GM19328 (cell line): ENCODE measurements at regions not wholly inside any gene's neighbourhood (a gene's known extent, or its start where the extent isn't known, plus 50 kb on each side); places are given as distances from the start of the nearest gene placed in this dataset.

Experiments
- ATAC-seq: cut with Tn5 transposase; IDR thresholded peaks from one replicate; pipeline ENCODE4 v1.9.1; 2021; ENCODE audit warnings: mild to moderate bottlenecking, moderate library complexity; ENCODE audit not compliant: unreplicated experiment

DNA sequence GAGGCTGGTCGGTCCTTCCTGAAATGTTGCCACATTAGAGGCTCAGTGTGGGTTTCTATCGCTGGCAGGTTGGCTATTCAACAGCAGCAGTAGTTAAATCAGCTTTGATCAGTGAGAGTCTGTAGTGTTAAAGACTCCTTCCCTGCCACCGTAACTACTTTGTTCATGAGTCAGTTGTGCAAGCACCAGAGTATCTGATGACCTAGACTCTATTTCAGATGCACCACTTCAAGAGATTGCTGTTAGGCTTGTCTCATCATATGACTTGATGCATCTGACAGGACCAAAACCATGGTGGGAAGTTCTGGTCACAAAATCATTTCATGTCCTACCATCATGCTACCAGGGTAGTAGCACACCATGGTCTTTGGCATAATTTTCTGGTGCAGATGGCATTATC lies 482.7 kb upstream of the MPDZ start:
- ATAC-seq, result no peak

GRCh38 chr9:13759551-13759950 lies 480.1 kb upstream of the MPDZ start:
- ATAC-seq, result no peak

DNA sequence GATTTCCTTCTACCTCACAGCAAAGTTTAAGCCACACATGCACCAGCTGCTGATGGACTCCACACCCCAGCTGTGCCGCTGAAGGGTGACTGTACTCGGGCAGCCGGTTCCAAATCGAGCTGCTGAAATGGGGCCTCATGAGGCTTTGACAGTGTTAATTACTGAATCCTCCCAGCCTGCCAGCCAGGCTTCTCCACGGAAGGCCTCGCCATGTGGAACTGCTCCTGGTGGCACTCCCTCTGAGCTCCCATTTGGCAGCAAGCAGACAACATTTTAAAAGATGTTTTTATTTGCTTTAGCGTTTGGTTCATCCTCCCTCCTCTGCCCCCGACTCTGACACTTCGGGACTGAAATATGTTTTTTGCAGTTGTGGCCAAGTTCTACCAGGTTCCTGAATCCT lies 479.4 kb upstream of the MPDZ start:
- no peak for ATAC-seq

DNA sequence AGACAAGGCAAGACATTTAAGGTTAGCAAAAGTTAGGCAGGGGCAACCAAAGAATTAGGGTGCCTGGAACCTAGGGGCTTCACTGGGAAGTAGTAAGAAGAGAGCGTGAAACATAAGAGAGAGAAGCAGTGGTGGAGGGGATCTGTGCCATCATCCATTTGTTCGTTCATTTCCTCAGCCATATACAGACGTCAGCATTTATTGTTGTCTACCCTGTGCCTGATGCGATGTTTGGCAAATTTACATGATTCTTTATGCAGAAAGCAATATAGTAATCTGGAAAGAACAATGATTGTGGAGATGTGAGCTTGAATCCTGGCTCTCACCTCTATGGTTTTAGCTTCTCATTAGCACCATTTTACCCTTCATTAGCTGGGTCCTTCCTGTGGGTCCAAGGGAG lies 477.5 kb upstream of the MPDZ start:
- no peak for ATAC-seq

DNA sequence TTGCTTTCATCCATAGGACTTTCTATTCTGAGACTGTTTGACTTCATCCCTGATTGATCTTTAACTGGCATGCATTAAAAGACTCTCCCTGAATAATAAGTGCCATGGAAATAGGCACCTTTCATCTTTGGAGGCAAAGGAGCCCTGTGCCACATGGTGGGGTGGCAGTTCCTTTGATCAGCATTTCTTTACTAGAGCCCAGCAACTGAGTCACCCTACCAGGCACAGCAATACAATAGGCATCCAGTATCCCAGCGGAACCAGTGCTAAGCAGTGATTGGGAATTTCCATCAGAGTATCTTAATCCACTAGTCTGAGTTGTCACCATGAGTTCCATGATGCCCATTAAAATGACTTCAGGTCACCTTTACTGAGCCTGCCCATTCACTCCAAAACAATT lies 476.1 kb upstream of the MPDZ start:
- no peak for ATAC-seq

DNA sequence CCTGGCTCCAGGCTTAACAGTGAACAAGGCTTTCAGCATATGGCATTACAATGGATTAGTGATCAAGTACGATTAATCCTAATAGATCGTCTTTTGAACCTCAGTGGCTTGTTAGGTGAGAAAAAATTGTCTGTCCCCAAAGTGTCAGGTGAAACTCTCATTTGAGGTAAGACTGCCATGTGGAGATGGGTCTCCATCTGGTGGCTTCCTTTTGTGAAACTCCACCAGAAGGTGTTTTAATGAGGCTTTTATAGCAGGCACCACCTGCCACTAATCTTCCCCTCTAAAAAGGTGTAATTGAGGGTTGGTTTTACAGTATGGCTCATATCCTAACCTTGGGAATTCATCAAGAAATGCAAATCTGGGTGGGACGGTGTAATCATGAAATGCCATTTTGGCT lies 471.1 kb upstream of the MPDZ start:
- ATAC-seq, result no peak

DNA sequence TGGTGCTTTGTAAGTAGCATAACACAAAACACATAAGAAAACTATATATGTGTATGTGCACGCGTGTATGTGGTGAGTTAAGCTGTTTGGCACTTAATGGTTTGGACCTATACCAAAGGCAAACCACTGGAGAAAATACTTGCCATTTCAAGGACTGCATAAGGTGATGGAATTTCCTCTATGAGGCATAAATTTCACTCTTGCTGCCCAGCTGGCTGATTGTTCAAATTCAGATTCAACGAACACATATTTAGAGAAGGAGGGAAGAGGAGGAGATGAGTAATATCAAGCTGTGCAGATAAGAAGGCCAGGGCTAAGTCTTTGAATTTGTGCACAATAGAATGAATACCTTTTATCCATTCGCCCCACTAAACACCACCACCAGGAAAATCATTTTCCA lies 470.6 kb upstream of the MPDZ start:
- ATAC-seq, result no peak

GRCh38 chr9:13746876-13747275 lies 467.4 kb upstream of the MPDZ start:
- no peak for ATAC-seq

DNA sequence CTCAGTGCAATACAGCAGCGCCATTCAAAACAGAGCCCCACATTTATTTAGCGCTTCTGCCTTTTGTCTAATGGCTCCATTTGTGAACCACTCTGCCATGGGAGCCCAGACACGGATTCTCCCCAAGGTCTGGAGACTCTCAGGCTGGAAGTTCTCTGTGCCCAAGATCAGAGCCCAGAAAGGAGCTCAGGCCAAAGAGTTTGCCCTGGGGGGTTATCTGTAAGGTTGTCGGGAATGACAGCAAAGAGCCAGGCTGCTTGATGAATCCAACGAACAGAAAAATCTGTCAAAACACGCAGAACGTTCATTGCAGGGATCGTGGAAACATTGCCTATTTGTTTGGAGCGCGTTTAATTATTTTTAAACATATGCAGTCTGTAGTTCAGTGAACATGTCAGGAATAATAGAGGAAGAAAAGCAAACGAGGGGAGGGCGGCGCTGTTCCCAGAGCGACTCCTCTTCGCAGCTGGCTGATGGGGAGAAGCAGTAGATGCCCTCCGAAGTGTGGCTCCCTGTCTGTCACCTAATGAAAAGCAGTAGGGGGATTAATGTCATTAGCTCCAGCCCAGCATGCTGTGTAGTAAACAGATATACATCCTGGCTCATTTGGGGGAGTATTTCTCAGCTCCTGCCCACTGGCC lies 464.9 kb upstream of the MPDZ start:
- ATAC-seq, result no peak

GRCh38 chr9:13737885-13738284 lies 458.4 kb upstream of the MPDZ start:
- ATAC-seq, result no peak

GRCh38 chr9:13735181-13735580 lies 455.7 kb upstream of the MPDZ start:
- ATAC-seq, result no peak

- no peak for ATAC-seq
These were observed 455.1 kb upstream of the MPDZ start for GRCh38 chr9:13734601-13735000.

- ATAC-seq, result no peak
These were observed 452.8 kb upstream of the MPDZ start for GRCh38 chr9:13732290-13732689.

- ATAC-seq, result no peak
These were observed 452.1 kb upstream of the MPDZ start for GRCh38 chr9:13731637-13732036.

DNA sequence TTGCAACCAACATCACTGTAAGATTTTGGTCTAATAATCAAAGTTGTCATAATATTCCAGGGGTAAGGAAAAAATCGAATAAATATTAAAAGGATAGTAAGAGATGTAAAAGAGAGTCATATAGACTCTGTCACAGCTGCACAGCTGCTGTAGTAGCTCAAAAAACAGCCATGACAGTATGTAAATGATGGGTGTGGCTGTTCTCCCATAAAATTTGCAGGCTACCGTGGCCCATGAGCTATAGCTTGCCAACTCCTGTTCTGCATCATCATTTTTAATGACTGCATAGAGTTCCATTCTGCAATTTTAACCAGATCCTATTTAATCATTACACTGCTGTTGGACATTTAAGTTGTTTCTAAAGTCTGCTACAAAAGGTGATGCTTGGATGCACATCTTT lies 450.5 kb upstream of the MPDZ start:
- ATAC-seq, result no peak

DNA sequence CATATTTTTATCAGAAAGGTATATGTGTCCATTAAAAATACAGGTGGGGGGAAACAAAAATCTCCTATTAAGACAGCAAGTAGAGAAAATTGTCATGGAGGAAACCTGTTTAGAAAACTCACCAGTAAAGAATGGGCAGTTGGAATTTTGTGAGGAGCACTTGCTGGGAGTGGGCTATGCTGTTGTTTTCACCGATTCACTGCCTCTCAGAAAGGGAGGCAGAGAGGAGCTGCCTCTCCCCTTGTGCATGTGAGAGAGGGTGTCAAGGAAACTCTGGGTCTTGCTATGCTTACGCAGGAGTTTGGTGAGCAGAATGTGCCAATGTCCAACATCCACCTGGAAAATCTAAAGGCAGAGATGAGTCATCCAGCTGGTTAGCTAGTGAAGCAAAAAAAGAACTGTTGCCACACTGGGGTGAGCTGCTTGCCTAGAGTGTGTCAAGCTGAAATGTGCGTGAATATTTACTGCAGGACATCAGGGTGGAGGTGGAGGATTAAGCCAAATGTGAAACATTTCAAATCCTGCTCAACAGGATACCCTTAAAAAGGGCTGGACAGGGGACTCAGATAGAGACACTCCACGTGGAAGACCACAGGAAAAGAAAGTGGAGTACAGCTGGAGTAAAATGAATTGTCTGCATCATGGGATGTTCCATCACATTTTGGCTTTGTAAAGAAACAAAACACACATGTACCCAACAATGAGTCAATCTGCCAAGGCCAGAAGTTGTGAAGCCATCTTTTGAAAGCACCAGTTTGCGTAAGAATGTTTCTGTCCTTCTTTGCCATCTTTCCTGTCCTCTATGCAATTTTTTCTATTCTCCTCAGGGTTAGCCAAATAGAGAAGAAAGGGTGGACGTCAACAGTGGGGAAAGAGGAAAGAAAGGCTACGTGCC lies 449.7 kb upstream of the MPDZ start:
- no peak for ATAC-seq

- no peak for ATAC-seq
These were observed 448.6 kb upstream of the MPDZ start for GRCh38 chr9:13728131-13728530.

DNA sequence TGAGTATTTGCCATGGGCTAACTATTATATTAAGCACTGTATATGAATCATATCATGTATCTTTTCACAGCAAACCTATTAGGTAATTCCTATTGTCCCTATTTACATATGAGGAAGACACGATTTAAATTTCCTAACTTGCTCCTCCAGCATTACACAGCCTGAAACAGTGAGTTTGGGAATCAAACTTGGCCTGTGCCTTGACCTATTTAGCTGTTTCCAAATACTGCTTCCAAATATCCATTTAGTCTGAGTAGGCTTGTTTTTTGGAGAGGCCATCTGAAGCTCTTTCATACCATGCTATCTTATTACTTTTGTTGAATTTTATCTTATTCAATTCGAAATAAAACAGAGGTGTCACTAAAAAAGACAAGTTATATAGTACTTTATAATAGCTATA lies 447.3 kb upstream of the MPDZ start:
- no peak for ATAC-seq

- no peak for ATAC-seq
These were observed 446.0 kb upstream of the MPDZ start for GRCh38 chr9:13725516-13725915.

DNA sequence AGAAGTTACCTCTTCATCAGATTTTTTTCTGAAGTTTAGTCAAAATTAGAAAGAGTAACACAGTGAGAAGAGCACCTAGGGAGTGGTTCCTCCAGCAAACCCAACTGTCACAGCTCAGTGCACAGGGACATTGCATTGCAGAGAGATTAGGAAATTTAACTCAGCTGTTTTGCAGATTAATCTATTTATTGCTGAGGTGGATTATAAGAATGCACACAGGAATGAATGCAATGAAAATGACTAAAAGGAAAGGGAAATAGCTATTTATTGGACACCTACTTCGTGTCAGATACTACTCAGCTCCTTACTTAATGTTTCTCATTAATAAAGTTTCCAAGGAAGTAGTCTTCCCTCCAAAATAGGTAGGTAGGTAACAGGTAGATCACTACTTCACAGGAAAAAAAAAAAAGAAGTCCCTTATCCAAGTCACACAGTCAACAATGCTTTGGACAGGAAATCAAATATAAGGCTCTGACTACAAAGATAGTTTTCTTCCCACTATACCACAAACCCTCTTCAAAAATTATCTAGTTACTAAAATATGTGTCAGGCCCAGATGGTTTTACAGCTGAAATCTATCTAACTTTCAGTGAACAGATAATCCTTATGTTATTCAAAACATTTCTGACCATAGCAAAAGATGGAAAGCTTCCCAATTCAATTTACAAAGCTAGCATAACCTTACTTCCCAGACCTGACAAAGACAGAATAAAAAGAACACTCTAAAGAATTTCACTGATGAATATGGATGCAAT lies 442.2 kb upstream of the MPDZ start:
- ATAC-seq, result no peak

DNA sequence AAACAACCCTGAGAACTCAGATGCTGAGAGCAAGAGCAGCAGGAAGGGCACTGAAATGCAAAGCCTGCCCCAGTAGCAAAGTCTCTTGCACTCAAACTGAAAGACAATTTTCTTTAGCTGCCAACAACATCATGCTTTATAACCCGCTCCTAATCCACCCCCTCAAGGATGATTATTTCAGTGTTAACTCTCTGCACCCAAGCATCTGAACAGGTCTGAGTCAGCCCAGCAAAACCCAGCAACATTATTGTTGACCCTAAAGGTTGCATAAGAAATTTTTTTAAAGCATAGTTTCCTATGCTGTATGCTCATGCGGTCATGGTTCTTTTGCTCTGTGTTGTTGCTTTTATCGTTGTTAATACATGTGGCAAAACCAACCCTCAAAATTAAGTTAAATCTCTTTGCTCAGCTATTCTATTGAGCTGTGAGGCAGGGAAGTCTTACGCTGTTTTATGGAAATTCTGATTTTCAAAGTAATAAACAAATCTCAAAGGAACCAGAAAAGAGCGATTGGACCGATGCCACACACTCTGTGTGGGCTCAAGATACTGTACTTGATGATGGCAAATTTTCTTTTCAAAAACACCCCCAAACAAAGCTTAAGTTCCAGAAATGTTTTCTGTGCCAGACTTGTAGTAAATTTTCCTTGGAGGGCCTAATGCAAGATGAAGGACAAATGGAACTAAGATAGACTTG lies 440.6 kb upstream of the MPDZ start:
- ATAC-seq, result no peak
